WI38 (cell line): ENCODE measurements at regions not wholly inside any gene's neighbourhood (a gene's known extent, or its start where the extent isn't known, plus 50 kb on each side); places are given as distances from the start of the nearest gene placed in this dataset.

Experiments
- H3K4me3 ChIP-seq: 2 replicates; pipeline ENCODE4 v1.5.1; 2011; ENCODE audit warnings: low read depth, mild to moderate bottlenecking, control low read depth, low read length
- TF ChIP-seq, protein P1 (sequence below): IDR thresholded peaks from 2 replicates; pipeline ENCODE4 v1.5.1; 2012; ENCODE audit warnings: low read depth, mild to moderate bottlenecking, control low read depth, low read length

DNA sequence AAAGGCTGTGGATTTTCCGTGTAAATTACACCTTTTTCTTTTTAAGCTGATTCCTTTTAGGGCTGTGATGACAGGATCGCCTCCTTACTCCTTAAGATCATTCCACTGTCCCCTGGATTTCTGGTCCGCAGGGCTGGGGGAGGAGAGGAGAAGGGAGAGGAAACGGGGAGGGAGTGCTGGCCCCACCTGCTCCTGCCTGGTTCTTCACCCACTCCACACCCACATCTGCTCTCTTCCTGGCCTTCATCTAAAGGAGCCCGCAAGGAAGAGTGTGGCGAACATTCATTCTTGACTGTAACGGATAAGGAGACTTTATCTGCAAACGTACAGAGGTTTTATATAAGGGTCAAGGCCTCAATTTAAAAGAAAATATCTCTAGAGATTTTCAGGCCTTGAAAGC, 242.0 kb downstream of the RHOU start:
- TF ChIP-seq, protein P1, sequence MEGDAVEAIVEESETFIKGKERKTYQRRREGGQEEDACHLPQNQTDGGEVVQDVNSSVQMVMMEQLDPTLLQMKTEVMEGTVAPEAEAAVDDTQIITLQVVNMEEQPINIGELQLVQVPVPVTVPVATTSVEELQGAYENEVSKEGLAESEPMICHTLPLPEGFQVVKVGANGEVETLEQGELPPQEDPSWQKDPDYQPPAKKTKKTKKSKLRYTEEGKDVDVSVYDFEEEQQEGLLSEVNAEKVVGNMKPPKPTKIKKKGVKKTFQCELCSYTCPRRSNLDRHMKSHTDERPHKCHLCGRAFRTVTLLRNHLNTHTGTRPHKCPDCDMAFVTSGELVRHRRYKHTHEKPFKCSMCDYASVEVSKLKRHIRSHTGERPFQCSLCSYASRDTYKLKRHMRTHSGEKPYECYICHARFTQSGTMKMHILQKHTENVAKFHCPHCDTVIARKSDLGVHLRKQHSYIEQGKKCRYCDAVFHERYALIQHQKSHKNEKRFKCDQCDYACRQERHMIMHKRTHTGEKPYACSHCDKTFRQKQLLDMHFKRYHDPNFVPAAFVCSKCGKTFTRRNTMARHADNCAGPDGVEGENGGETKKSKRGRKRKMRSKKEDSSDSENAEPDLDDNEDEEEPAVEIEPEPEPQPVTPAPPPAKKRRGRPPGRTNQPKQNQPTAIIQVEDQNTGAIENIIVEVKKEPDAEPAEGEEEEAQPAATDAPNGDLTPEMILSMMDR: no peak
- H3K4me3 ChIP-seq: no peak overlapping the region

DNA sequence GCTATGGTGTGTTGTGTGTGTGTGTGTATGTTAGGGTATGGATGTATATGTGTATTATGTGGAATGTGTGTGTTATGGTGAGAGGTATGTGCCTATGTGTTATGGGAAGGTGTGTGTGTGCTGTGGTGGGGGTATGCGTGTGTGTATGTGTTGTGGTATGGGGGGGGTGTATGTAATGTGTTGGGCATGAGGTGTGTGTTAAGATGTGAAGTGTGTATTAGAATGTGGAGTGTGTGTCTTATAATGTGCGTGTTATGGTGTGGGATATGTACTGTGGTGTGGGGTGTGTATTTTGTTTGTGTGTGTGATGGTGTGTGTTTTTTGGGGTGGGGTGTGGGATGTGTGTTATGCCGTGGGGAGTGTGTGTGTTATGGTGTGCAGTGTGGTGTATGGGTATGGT, 242.5 kb downstream of the RHOU start:
- TF ChIP-seq, protein P1: no peak
- H3K4me3 ChIP-seq: no peak overlapping the region

DNA sequence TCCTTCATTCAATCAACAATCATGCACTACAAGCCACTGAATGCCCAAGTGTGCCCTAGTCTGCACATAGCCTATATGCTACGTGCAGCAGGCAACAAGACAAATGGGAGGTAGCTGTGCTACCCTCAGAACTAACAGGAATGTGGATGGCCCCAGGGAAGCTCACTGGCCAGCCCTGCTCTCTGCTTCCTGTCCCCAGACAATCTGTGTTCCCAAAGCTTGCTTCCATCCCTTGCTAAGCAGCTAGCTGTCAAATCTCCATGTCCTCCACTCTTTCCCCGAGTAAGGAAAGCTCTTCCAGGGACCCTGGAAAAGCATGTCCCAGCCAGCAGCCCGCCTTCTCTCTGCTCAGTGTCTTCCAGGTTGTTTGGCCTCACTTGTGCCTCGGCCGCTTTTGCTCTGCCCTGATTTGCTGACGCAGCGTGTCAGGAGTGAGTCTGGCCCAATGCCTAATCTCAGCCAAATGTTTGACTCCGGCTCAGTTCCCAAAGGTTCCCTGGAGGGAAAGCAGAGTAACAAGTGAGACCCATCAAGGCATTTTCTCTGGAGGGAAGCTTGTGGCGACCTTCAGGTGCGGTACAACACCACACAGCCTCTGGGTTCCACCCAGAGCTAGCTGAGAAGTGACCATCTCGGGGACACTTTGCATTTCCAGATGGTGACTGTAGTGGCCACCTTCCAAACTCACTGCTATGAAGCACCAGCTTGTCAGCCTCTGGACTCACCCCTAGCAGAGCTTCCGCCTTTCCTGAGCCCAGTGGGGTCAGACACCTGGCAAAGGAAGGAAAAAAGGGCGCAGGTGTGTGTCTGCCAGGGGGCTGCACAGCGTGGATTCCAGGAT, 243.4 kb downstream of the RHOU start:
- TF ChIP-seq, protein P1: no peak
- H3K4me3 ChIP-seq: no peak overlapping the region

DNA sequence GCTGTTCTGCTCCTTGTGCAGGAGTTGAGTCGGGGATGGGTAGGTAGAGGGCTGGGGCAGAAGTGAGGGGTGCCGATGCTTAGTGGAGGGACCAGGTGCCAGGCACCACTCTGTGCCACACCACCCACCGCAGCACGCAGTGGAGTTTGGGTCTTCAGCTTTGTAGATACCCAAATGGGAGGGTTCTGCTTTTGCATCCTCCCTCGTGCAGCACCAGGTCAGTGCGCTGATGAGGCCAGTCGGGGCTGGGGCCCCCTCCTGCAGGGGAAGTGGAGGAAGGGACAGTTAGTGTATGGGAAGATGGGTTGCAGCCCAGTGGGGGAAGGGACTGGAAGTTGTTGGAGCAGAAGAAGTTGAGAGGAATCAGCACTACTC, 244.0 kb downstream of the RHOU start:
- TF ChIP-seq, protein P1: no peak
- H3K4me3 ChIP-seq: no peak overlapping the region

DNA sequence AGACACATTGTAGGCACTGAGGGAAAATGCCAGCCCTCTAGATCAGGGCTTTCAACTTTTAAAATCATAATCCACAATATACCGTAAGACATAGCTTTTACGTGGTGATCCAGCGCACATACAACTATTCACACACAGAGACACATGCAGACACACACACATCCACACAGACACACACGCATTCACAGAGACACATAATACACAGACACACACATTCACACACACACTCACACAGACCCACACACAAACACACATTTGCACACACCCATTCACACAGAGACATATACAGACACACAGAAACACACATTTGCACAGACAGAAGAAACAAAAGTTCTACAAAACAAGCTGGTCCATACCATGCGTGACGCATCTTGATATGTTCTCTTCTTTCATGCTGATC, 244.5 kb downstream of the RHOU start:
- TF ChIP-seq, protein P1: no peak
- no peak overlapping the region for H3K4me3 ChIP-seq

DNA sequence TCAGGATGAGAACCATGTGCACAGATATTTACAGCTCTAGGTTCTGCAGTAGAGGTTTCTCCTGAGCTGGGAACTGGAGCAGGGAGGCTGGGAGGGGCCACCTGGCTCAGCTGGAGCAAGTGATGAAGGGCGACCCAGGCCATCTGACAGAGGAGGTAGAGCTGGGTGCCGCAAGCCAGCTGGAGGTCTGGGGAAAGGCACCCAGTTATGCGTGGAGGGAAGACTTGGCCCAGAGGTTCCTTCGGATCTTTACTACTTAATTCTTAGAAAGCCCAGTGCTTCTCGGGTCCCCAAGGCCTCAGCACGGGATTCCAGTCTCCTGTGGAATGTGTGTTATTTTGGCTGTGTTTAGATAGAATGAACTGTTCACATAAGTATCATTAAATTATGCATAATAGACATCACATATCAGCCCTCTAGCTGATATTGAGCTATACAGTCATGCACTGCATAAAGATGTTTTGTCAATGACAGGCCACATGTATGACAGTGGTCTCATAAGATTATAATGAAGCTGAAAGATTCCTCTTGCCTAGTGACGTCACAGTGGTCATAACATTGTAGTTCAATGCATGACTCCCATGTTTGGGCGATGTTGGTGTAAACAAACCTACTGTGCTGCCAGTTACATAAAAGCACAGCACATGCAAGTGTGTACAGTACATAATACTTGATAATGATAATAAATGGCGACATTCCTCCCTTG, 245.1 kb downstream of the RHOU start:
- no peak overlapping the region for H3K4me3 ChIP-seq
- TF ChIP-seq, protein P1: no peak

DNA sequence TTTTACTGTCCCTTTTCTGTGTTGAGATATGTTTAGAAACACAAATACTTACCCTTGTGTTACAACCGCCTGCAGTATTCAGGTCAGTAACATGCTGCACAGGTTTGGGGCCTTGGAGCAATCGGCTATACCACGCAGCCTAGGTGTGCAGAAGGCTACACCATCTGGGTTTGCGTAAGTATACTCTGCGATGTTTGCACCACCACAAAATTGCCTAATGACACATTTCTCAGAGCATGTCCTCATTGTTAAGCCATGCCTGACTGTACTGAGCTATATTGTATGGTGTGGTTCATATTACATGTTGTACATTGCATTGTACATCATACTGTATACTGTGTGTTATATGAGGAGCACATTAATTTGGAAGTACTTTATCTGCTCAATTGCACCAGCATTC, 247.4 kb downstream of the RHOU start:
- no peak overlapping the region for H3K4me3 ChIP-seq
- TF ChIP-seq, protein P1: no peak
